DMS53 treated with DMSO at 0.1 percent for 48 hours (cell line): ENCODE measurements at regions not wholly inside any gene's neighbourhood (a gene's known extent, or its start where the extent isn't known, plus 50 kb on each side); places are given as distances from the start of the nearest gene placed in this dataset.
"Not testable (repeated sequence)": the region's sequence is repeated elsewhere in the genome, so short reads cannot be mapped to it uniquely, and the experiment has no call there.

Source experiments
- DNase-seq: peaks from one replicate; lab custom pipeline; 2025; ENCODE audit not compliant: unreplicated experiment; lab: John Stamatoyannopoulos, UW

- DNase-seq: no peak
Observed at GRCh38 chr12:108424026-108424425, 84.9 kb upstream of the CMKLR1 start.

- DNase-seq: no peak
Observed at GRCh38 chr12:108423486-108423885, 84.4 kb upstream of the CMKLR1 start.

- DNase-seq: not testable (repeated sequence)
Observed at GRCh38 chr12:108421082-108421481, 82.0 kb upstream of the CMKLR1 start.

- DNase-seq: not testable (repeated sequence)
Observed at GRCh38 chr12:108420421-108420820, 81.3 kb upstream of the CMKLR1 start.

GRCh38 chr12:108419949-108420348 is 80.8 kb upstream of the CMKLR1 start:
- no peak for DNase-seq

GRCh38 chr12:108418164-108418890 is 79.2 kb upstream of the CMKLR1 start:
- no peak for DNase-seq

- no peak for DNase-seq
Observed at GRCh38 chr12:108414021-108414420, 74.9 kb upstream of the CMKLR1 start.

GRCh38 chr12:108410689-108411088 is 71.6 kb upstream of the CMKLR1 start:
- no peak for DNase-seq

- DNase-seq: no peak
Observed at GRCh38 chr12:108409481-108409880, 70.4 kb upstream of the CMKLR1 start.

- DNase-seq: no peak
Observed at GRCh38 chr12:108403952-108404351, 64.8 kb upstream of the CMKLR1 start.

- DNase-seq: no peak
Observed at GRCh38 chr12:108401964-108402363, 62.9 kb upstream of the CMKLR1 start.

GRCh38 chr12:108400900-108401480 is 61.9 kb upstream of the CMKLR1 start:
- DNase-seq: no peak

- no peak for DNase-seq
Observed at GRCh38 chr12:108400481-108400880, 61.4 kb upstream of the CMKLR1 start.

GRCh38 chr12:108400056-108400455 is 60.9 kb upstream of the CMKLR1 start:
- no peak for DNase-seq

GRCh38 chr12:108399514-108399913 is 60.4 kb upstream of the CMKLR1 start:
- DNase-seq: no peak

GRCh38 chr12:108394196-108394595 is 55.1 kb upstream of the CMKLR1 start:
- no peak for DNase-seq

GRCh38 chr12:108392284-108392683 is 53.2 kb upstream of the CMKLR1 start:
- DNase-seq: no peak

GRCh38 chr12:108390495-108391203 is 51.5 kb upstream of the CMKLR1 start:
- no peak for DNase-seq

- DNase-seq: no peak
Observed at GRCh38 chr12:108389544-108389943, 50.4 kb upstream of the CMKLR1 start.
